Endodermal cell (in vitro differentiated cells): ENCODE measurements at regions not wholly inside any gene's neighbourhood (a gene's known extent, or its start where the extent isn't known, plus 50 kb on each side); places are given as distances from the start of the nearest gene placed in this dataset.

Experiments used
- DNase-seq: peaks from one replicate; pipeline ENCODE4 v3.0.0-alpha.2; 2017
- H3K27ac ChIP-seq: 2 replicates; pipeline ENCODE4 v1.5.1; 2013; ENCODE audit warnings: mild to moderate bottlenecking, low read depth, low read length, moderate library complexity
- H3K27me3 ChIP-seq: 2 replicates; pipeline ENCODE4 v1.6.1; 2013; ENCODE audit warnings: mild to moderate bottlenecking, low read length, moderate library complexity; ENCODE audit not compliant: insufficient read depth, control insufficient read depth, poor library complexity, severe bottlenecking
- H3K36me3 ChIP-seq: 2 replicates; pipeline ENCODE4 v1.7.0; 2013; ENCODE audit warnings: mild to moderate bottlenecking, low read length, moderate library complexity; ENCODE audit not compliant: control insufficient read depth, insufficient read depth
- H3K4me1 ChIP-seq: one replicate; pipeline ENCODE4 v1.7.0; 2013; ENCODE audit warnings: low read length; ENCODE audit not compliant: control insufficient read depth, insufficient read depth
- H3K4me3 ChIP-seq: 2 replicates; pipeline ENCODE4 v1.5.1; 2013; ENCODE audit warnings: mild to moderate bottlenecking, low read length, moderate library complexity
- H3K9ac ChIP-seq: 2 replicates; pipeline ENCODE4 v1.6.1; 2013; ENCODE audit warnings: mild to moderate bottlenecking, low read length, moderate library complexity; ENCODE audit not compliant: poor library complexity, severe bottlenecking; ENCODE audit errors: extremely low read depth
- H3K9me3 ChIP-seq: 2 replicates; pipeline ENCODE4 v1.6.1; 2013; ENCODE audit warnings: mild to moderate bottlenecking, low read length, moderate library complexity; ENCODE audit not compliant: control insufficient read depth
- H3K27ac Mint-ChIP-seq: 2 replicates; pipeline ENCODE4 v1.8.0; 2020; ENCODE audit warnings: mixed read lengths
- H3K27me3 Mint-ChIP-seq: 2 replicates; pipeline ENCODE4 v1.8.0; 2021; ENCODE audit warnings: mild to moderate bottlenecking, mixed read lengths; ENCODE audit not compliant: insufficient read depth
- H3K36me3 Mint-ChIP-seq: 2 replicates; pipeline ENCODE4 v1.8.0; 2020; ENCODE audit warnings: low read depth, mixed read lengths
- H3K4me1 Mint-ChIP-seq: 2 replicates; pipeline ENCODE4 v1.8.0; 2020; ENCODE audit warnings: mixed read lengths
- H3K4me3 Mint-ChIP-seq: 2 replicates; pipeline ENCODE4 v1.8.0; 2020; ENCODE audit warnings: mild to moderate bottlenecking, moderate library complexity, mixed read lengths
- H3K9me3 Mint-ChIP-seq: 2 replicates; pipeline ENCODE4 v1.8.0; 2020; ENCODE audit warnings: mild to moderate bottlenecking, mixed read lengths
- WGBS, 2 experiments: methylation state at CpG; one replicate each; pipeline versions ENCODE4 v1.1.5 to v1.1.7; 2013; ENCODE audit warnings: missing lambda C conversion rate in 2 of 2, mixed read lengths in 1 of 2; ENCODE audit not compliant: insufficient coverage in 1 of 2, insufficient read length in 1 of 2; 5-methylcytosine and 5-hydroxymethylcytosine counted together
- TF ChIP-seq, protein P1 (sequence below): fragments of 200-600 bp; sonication (generic); conservative IDR thresholded peaks from 2 replicates; pipeline ENCODE4 v1.5.0; 2021; ENCODE audit warnings: antibody characterized with exemption, mild to moderate bottlenecking

DNA sequence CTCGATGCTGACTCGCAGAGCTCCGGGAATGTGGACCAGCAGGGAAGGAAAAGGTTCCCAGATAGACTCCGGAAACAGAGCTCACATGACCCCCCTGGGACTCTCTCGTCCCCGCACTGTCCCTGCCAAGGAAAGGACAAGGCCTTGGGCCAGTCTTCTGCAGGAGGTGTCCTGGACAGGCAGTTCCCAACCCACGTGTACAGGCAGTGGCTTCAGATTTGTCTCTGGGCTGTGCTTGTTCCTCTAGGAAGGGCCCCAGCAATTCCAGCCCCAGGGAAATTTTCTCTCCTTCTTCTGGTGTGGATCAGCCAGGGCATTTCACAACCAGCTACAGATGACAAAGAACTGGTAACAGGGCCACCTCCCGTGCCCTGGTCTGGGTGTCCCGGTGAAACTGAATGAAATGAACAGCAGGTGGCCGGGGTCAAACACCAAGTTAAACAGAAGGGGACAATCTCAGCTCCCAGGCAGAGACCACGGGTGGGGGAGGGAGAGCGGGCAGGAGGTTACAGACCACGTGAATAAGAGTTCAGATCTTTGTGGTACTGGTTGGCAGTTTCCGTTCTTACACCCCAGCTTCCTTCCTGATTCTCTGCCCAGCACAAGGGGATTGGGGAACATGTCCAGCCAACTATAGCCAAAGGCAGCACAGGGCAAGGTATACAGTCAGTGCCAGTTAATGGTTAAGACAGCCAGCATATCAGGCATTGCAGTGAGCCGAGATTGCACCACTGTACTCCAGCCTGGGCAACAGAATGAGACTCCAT lies 52.2 kb upstream of the CAB39 start:
- no peaks in the 10 kb centered on the region for H3K9me3 ChIP-seq
- peaks cover 17% of the 10 kb centered on the region for H3K4me1 Mint-ChIP-seq
- no peak overlapping the region for H3K9ac ChIP-seq
- peaks cover 4% of the 10 kb centered on the region for H3K27me3 ChIP-seq
- H3K4me3 ChIP-seq = no peak overlapping the region
- DNase-seq = no peak
- H3K36me3 Mint-ChIP-seq = no peaks in the 10 kb centered on the region
- TF ChIP-seq, protein P1, sequence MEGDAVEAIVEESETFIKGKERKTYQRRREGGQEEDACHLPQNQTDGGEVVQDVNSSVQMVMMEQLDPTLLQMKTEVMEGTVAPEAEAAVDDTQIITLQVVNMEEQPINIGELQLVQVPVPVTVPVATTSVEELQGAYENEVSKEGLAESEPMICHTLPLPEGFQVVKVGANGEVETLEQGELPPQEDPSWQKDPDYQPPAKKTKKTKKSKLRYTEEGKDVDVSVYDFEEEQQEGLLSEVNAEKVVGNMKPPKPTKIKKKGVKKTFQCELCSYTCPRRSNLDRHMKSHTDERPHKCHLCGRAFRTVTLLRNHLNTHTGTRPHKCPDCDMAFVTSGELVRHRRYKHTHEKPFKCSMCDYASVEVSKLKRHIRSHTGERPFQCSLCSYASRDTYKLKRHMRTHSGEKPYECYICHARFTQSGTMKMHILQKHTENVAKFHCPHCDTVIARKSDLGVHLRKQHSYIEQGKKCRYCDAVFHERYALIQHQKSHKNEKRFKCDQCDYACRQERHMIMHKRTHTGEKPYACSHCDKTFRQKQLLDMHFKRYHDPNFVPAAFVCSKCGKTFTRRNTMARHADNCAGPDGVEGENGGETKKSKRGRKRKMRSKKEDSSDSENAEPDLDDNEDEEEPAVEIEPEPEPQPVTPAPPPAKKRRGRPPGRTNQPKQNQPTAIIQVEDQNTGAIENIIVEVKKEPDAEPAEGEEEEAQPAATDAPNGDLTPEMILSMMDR = no peak
- no peak overlapping the region for H3K4me3 Mint-ChIP-seq
- H3K9me3 Mint-ChIP-seq = no peaks in the 10 kb centered on the region
- 85 to 94% methylated on average over 11 to 15 of the region's 15 CpGs for WGBS, 2 experiments
- H3K36me3 ChIP-seq = no peaks in the 10 kb centered on the region
- H3K4me1 ChIP-seq = peaks cover 7% of the 10 kb centered on the region
- H3K27ac ChIP-seq = no peak overlapping the region
- H3K27ac Mint-ChIP-seq = no peak overlapping the region
- H3K27me3 Mint-ChIP-seq = peaks cover 6% of the 10 kb centered on the region

DNA sequence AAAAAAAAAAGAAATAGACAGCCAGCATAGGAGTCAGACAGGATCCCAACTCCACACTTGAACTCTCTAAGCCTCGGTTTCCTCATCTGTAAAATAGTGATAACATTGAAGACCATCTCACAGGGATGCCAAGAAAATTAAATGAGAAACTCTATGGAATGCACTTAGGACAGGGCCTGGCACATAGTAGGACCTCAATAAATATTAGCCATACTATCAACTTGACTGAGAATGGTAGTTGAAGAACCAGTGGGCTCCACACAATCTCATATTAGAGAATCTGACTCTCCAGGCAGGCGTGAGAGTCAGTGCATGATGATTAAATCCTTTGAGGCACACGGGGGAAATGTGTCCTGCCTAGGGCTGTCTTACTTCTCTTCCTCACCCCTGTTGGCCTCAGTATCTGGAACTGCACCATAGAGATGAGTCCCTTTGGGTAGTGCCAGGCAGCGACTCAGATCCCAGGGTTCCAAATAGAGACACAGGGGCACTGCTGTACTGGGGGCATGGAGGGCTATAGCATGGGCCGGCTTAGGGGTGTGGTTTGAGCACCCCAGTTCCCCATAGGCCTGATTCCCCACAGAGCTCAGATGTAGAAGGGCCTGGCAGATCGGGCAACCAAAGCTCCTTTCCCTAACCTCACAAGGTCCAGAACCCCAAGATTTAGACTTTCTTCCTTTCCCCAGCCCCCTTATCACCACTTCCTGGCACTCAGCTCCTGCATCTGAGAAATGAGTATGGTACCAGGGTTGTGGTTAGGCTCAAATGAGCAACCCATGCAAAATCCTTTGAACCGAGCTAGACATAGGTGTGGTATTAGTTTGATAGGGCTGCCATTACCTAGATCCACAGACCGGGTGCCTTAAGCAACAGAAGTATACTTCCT lies 51.3 kb upstream of the CAB39 start:
- H3K36me3 ChIP-seq = no peaks in the 10 kb centered on the region
- H3K9me3 Mint-ChIP-seq = no peaks in the 10 kb centered on the region
- WGBS, 2 experiments = 92 to 94% methylated on average over 5 to 8 of the region's 8 CpGs
- no peak overlapping the region for H3K4me3 ChIP-seq
- H3K36me3 Mint-ChIP-seq = no peaks in the 10 kb centered on the region
- H3K9ac ChIP-seq = no peak overlapping the region
- H3K9me3 ChIP-seq = no peaks in the 10 kb centered on the region
- H3K4me3 Mint-ChIP-seq = no peak overlapping the region
- DNase-seq = no peak
- no peak overlapping the region for H3K27ac Mint-ChIP-seq
- H3K27ac ChIP-seq = no peak overlapping the region
- H3K4me1 Mint-ChIP-seq = peaks cover 20% of the 10 kb centered on the region
- TF ChIP-seq, protein P1 = no peak
- peaks cover 4% of the 10 kb centered on the region for H3K27me3 ChIP-seq
- peaks cover 7% of the 10 kb centered on the region for H3K4me1 ChIP-seq
- peaks cover 8% of the 10 kb centered on the region for H3K27me3 Mint-ChIP-seq
